ENCODE measurements at regions not wholly inside any gene's neighbourhood (a gene's known extent, or its start where the extent isn't known, plus 50 kb on each side); places are given as distances from the start of the nearest gene placed in this dataset.

GRCh38 chr12:13504736-13505135 is 308.2 kb downstream of the EMP1 start:
- DNase-seq (ENCODE audit: low read depth, low spot score): no peak

DNA sequence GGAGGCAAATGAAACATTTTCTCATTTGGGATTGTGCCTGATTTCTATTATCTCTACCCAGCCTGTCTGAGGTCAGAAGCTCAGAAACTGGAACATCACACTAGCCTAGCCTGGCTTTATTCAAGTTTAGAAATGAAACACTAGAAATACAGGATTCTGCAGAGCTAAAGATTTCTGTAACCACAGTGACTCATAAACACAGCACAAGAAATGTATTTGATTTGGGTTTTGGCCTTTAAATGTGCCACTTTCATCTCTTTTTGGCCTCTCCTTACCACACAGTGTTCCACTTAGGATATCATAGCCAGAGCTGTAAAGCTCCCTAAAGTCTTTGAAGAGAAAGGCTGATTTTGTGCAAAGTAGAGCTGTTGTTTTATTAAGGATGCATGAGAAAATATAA is 307.5 kb downstream of the EMP1 start:
- no peak for DNase-seq (ENCODE audit: low read depth, low spot score)

DNA sequence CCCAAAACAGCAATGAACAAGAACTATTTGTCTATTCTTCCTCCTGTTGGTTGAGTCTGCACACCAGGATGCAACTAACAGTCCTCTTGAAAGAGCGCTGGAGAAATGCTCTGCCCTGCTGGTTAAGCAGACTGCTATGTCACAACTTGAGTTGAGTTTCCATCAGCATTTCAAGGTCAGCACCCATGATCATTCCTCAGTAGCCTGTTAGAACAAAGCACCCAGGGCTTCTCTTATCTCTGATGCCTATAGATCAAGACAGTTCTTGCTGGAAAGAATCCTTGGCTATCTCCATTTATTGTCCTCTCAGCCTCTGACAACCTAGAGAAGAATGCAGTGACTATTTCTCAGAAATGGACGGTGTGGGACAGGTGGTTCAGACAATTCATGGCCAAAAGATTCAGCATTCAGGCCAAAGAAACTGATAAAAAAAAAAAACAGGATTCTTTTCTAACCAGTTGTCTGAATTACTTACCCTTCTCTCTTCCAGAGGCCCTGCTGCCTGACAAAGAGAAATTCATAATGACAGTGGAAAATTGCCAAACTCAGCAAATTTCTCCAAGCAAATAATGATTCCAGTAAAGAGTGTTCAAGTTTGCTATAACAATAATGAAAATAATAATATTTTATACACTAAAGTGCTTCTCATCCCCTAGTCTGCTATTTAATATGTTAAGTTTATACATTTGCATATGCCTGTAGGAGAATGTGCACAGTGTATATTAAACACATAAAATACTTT is 306.7 kb downstream of the EMP1 start:
- no peak for DNase-seq (ENCODE audit: low read depth, low spot score)

DNA sequence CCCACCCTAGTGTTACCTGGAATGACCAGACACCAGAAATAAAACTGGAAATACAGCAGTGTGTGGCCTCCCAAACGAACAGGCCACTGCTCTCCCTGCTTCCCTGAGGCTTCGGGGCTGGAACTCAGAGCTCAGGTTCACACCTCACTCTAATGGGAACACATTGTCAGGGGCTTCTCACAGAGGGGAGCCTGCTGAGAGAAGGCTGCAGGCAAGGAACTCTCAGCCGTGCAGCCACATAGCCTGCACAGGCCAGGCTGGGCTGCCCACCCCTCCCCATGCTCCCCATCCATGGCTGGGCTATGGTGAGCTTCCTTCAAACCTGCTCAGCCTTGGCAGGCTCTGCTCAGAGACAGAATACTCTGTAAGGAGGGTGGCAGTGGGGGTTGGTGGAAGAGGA is 302.5 kb downstream of the EMP1 start:
- no peak for DNase-seq (ENCODE audit: low read depth, low spot score)

DNA sequence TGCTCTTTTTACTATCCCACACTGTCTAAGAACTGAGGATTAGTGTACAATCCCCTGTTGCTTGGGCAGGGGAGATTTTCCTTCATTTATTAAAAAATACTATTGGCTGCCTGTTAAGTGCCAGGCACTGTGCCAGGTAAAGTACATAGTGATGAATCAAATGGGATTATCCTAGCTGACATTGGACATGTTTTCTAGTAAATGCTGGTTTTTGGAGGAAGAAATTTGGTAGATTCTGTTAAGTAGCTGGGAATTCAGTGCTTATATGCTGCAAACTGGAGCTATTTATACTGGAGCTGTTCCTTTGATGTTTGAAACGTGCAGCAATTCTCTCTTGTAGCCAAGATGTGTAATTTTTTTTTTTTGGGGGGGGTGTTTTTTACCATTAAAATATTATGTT is 299.6 kb downstream of the EMP1 start:
- DNase-seq (ENCODE audit: low read depth, low spot score): no peak

- DNase-seq (ENCODE audit: low read depth, low spot score): no peak
Observed at GRCh38 chr12:13489246-13489645, 292.7 kb downstream of the EMP1 start.

DNA sequence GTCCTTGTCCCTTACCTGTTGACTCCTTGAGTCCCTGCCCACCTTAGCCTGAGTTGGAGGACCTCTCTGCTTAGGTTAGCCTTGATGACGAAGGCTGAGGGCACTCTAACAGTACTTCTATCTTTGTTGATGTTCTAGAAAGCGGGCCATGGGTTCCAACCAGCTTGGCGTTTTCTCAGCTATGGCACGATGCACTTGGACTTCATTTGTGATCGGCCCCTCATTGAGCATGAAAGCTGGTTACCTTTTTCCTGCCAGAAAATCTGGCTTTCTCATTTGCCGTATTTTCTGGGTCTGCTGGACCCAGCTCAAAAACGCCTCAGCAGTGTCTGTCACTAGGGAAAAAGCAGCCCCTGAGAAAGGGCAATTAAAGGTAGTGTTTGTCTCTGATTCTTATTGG is 290.8 kb downstream of the EMP1 start:
- DNase-seq (ENCODE audit: low read depth, low spot score): no peak

DNA sequence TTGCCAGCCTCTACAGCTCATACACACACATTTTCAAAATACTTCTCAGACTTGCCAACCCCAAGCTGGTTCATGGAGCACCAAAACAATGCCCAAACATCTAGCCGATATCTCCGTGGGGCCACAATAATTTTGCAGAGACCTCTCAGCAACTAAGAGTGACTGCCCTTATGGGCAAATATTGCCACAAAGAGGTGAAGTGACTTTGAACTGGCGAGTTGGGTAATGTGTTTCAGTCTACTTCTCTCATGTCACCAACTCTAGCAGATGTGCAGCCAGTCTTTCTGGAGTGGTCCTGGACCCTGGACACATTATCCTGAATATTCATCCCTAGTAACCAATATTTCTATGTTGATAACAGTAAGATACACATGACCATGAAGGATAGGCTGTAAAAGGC is 290.3 kb downstream of the EMP1 start:
- DNase-seq (ENCODE audit: low read depth, low spot score): no peak

- DNase-seq (ENCODE audit: low read depth, low spot score): no peak
Observed at GRCh38 chr12:13478650-13479181, 282.2 kb downstream of the EMP1 start.

GRCh38 chr12:13474381-13474780 is 277.9 kb downstream of the EMP1 start:
- no peak for DNase-seq (ENCODE audit: low read depth, low spot score)

- no peak for DNase-seq (ENCODE audit: low read depth, low spot score)
Observed at GRCh38 chr12:13472690-13473089, 276.2 kb downstream of the EMP1 start.

DNA sequence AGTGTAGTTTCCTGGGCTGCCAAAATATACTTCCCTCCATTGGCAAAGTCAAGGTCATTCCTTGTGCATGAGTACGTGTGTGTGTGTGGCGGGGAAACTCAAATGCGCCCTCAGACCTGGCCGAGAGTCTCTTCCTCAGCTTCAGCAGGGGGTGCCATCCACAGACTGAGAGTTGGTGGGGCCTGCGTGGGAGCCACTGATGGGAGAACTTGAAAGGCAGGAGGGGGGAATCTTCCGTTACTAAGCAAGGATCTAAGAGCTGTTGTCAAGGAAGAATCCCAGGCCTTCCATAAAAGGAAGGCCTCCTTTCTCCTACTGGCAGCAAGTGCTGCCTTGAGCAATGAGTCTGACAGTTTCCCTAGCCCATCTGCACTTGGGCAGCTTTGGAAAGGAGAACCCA is 274.9 kb downstream of the EMP1 start:
- no peak for DNase-seq (ENCODE audit: low read depth, low spot score)

- no peak for DNase-seq (ENCODE audit: low read depth, low spot score)
Observed at GRCh38 chr12:13465635-13466034, 269.1 kb downstream of the EMP1 start.

- DNase-seq (ENCODE audit: low read depth, low spot score): no peak
Observed at GRCh38 chr12:13463189-13463588, 266.7 kb downstream of the EMP1 start.

- no peak for DNase-seq (ENCODE audit: low read depth, low spot score)
Observed at GRCh38 chr12:13462450-13462849, 265.9 kb downstream of the EMP1 start.

DNA sequence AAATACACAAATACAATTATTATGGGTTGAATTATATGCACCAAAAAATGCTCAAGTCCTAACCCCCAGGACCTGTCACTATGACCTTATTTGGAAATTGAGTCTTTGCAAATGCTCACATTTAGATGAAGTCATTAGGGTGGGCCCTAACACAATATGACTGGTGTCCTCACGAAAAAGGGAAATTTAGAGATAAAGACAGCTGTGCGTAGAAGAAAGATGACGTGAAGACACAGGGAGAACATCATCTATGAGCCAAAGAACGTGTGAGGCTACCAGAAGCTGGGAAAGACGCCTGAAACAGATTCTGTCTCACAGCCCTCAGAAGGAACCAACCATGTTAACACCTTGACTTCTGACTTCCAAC is 259.2 kb downstream of the EMP1 start:
- no peak for DNase-seq (ENCODE audit: low read depth, low spot score)

- no peak for DNase-seq (ENCODE audit: low read depth, low spot score)
Observed at GRCh38 chr12:13454991-13455777, 258.7 kb downstream of the EMP1 start.

GRCh38 chr12:13452955-13453570 is 256.5 kb downstream of the EMP1 start:
- no peak for DNase-seq (ENCODE audit: low read depth, low spot score)

GRCh38 chr12:13451776-13452175 is 255.2 kb downstream of the EMP1 start:
- DNase-seq (ENCODE audit: low read depth, low spot score): no peak

GRCh38 chr12:13450231-13451080 is 253.9 kb downstream of the EMP1 start:
- DNase-seq (ENCODE audit: low read depth, low spot score): no peak

DNA sequence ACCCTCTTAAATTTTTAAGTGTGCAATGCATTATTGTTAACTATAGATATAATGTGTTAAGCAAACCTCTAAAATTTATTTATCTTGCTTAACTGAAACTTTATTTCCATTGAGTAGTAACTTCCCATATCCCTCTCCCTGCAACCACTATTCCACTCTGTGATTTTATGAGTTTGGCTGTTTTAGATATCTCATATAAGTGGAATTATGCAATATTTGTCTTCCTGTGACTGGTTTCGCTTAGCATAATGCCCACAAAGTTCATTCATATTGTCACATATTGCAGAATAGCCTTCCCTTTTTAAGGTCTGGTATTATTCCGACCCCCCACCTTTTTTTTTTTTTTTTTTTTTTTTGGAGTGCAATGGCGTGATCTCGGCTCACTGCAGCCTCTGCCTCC is 247.6 kb downstream of the EMP1 start:
- DNase-seq (ENCODE audit: low read depth, low spot score): no peak

- DNase-seq (ENCODE audit: low read depth, low spot score): no peak
Observed at GRCh38 chr12:13443498-13443897, 247.0 kb downstream of the EMP1 start.
